ENCODE measurements at regions not wholly inside any gene's neighbourhood (a gene's known extent, or its start where the extent isn't known, plus 50 kb on each side); places are given as distances from the start of the nearest gene placed in this dataset.

DNA sequence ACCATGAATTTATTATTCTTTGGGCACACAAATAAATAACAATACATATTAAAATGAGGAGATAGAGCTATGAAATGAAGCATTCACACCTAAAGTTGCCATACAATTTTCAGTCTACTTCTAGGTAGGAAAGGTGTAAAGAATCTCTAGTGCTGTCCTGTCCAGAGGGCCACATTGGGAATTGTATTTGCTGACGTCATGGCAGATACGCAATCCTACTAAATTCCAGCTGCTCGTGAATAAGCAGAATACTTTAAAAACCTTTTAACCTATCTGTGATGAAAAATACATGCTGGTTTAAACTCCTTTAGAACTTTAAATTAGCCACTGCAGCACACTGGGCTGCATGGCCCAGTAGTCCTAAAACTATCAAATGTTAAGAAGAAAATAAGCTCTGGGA is 236.1 kb downstream of the FSCB start:
- TF ChIP-seq, protein P1, sequence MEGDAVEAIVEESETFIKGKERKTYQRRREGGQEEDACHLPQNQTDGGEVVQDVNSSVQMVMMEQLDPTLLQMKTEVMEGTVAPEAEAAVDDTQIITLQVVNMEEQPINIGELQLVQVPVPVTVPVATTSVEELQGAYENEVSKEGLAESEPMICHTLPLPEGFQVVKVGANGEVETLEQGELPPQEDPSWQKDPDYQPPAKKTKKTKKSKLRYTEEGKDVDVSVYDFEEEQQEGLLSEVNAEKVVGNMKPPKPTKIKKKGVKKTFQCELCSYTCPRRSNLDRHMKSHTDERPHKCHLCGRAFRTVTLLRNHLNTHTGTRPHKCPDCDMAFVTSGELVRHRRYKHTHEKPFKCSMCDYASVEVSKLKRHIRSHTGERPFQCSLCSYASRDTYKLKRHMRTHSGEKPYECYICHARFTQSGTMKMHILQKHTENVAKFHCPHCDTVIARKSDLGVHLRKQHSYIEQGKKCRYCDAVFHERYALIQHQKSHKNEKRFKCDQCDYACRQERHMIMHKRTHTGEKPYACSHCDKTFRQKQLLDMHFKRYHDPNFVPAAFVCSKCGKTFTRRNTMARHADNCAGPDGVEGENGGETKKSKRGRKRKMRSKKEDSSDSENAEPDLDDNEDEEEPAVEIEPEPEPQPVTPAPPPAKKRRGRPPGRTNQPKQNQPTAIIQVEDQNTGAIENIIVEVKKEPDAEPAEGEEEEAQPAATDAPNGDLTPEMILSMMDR (IDR thresholded peaks at IDR 0.05; ENCODE audit: borderline replicate concordance, control extremely low read depth, extremely low read depth, insufficient read depth, missing control alignments): no peak
- in situ Hi-C loops (cut with MboI; ENCODE audit: low sequenced_read_pairs, unreplicated experiment): no loop called here

DNA sequence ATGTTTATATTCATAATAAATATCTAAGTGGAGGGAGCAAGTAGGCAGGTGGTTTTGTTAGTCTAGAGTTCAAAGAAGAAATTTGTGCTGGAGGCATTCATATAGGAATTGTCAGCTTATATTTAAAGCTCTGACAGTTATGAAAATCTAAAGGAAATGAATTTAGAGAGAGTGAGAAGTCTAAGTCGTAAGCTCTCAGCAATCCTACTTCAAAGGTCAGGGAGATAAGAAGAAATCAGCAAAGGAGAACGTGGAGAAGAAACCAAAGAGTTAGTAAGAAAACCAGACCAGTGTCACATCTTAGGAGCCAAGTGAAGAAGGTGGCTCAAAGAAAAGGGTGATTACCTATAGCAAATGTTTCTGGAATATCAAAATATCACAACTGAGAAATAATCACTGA is 241.8 kb downstream of the FSCB start:
- TF ChIP-seq, protein P1 (IDR thresholded peaks at IDR 0.05; ENCODE audit: borderline replicate concordance, control extremely low read depth, extremely low read depth, insufficient read depth, missing control alignments): no peak
- no peak for DNase-seq (ENCODE audit: low spot score)
- in situ Hi-C loops (cut with MboI; ENCODE audit: low sequenced_read_pairs, unreplicated experiment): no loop called here

More for the DNA sequence above, 236.1 kb downstream of the FSCB start:
- no peak for DNase-seq (ENCODE audit: low spot score)

DNA sequence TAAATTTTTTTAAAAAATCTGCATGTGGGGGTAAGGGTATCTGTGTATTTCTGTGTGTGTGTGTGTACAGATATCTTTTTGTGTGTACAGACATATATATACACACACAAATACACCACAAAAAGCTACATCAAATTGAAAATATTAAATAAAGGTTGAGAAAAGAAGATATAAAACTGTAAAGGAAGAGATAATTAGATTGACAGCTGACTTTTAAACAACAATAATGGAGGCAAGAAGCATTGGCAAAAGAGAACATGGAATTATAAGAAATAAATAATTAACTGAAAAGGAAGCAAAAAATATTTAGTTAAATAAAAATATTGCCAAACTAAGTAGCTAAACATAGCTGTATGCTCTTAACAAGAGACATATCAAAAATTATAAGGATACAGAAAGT is 291.4 kb downstream of the FSCB start:
- no peak for DNase-seq (ENCODE audit: low spot score)

DNA sequence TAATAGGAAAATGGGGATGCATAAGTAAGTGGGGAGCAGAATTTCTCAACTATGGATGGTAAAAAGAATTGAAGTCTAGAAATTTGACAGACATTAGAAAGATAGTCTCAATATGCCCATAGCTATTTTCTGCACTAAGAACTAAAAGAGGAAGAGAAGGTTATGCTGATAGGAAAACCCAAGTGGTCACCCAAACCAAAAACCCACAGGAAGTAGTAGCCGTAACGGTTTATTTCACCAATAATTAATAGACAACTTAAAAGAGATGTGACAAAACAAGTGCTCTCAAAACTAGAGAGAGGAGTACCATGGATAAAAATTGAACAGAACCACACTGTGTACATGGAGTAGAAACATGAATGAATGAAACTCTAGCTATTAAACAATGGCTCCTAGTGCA is 295.4 kb downstream of the FSCB start:
- TF ChIP-seq, protein P1 (IDR thresholded peaks at IDR 0.05; ENCODE audit: borderline replicate concordance, control extremely low read depth, extremely low read depth, insufficient read depth, missing control alignments): no peak
- in situ Hi-C loops (cut with MboI; ENCODE audit: low sequenced_read_pairs, unreplicated experiment): no loop called here
- no peak for DNase-seq (ENCODE audit: low spot score)

More for the DNA sequence above, 291.4 kb downstream of the FSCB start:
- TF ChIP-seq, protein P1 (IDR thresholded peaks at IDR 0.05; ENCODE audit: borderline replicate concordance, control extremely low read depth, extremely low read depth, insufficient read depth, missing control alignments): no peak
- in situ Hi-C loops (cut with MboI; ENCODE audit: low sequenced_read_pairs, unreplicated experiment): no loop called here

DNA sequence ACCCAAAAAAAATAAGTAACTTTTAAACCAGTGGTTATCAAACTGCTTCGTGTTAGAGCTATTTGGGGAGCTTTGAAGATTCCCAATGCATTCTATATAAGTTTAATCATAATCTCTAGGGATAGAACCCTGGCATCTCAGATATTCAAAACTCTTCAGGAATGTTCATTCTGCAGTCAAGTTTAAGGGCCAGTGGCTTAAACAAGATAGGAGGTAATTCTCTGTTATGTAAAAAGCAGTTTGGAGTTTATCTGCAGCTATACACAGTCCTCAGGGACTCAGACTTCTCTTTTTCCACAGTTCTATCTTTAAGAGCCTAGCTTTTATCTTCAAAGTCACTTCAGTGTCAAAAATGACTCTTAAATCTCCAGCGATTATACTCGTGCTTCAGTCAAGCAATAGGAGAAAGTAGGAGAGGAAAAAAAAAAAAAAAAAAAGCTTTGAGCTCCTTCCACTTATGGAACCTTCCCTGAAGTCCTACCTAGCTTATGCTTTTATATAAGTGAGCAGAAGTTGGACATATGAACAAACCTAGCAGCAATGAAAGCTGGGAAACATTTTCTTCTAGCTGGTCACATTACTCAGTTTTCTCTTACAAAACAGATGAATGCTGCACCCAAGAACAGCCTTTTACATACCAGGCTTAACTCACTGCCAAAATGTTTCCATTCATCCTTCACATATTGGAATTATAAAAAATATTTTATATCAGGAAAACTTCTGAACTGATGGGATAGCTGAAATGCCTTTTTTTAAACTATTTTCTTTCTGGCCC is 302.8 kb downstream of the FSCB start:
- in situ Hi-C loops (cut with MboI; ENCODE audit: low sequenced_read_pairs, unreplicated experiment): no loop called here
- TF ChIP-seq, protein P1 (IDR thresholded peaks at IDR 0.05; ENCODE audit: borderline replicate concordance, control extremely low read depth, extremely low read depth, insufficient read depth, missing control alignments): no peak
- DNase-seq (ENCODE audit: low spot score): no peak

DNA sequence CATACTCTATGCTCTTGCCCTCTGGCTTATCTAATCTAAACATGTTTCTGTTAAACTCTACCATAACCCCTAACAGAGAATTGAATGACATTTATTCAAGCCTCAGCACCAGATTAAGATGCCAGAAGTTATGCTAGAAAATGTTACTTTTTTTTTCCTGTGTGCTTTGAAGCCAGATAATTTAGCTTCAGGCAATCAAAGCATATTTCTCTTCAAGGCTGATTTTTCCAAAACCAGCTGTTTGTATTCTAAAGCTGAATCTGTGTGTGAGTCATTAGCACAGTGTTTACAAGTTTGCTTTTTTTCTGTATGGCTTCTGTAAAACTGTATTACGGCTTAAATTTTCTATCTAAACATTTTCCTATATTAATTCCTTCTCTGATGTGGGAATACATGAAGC is 326.1 kb downstream of the FSCB start:
- DNase-seq (ENCODE audit: low spot score): no peak
- in situ Hi-C loops (cut with MboI; ENCODE audit: low sequenced_read_pairs, unreplicated experiment): no loop called here
- TF ChIP-seq, protein P1 (IDR thresholded peaks at IDR 0.05; ENCODE audit: borderline replicate concordance, control extremely low read depth, extremely low read depth, insufficient read depth, missing control alignments): no peak

All from GM13976 (cell line).